ENCODE measurements at regions not wholly inside any gene's neighbourhood (a gene's known extent, or its start where the extent isn't known, plus 50 kb on each side); places are given as distances from the start of the nearest gene placed in this dataset.

- TF ChIP-seq CTCF (IDR thresholded peaks at IDR 0.05; ENCODE audit: insufficient read depth, low read length) (no peak), POLR2AphosphoS5 (IDR thresholded peaks at IDR 0.05; ENCODE audit: low read depth) (no peak), SPI1 (IDR thresholded peaks at IDR 0.05; ENCODE audit: borderline replicate concordance, low read depth) (no peak)
Measured at GRCh38 chr6:121731381-121731780, 295.9 kb downstream of the GJA1 start.
